GM06990 (cell line): ENCODE measurements at regions not wholly inside any gene's neighbourhood (a gene's known extent, or its start where the extent isn't known, plus 50 kb on each side); places are given as distances from the start of the nearest gene placed in this dataset.

Source experiments
- DNase-seq: peaks from one replicate; pipeline ENCODE4 v3.0.0-alpha.2; 2011; ENCODE audit not compliant: insufficient read length; ENCODE audit errors: extremely low read depth
- H3K27me3 ChIP-seq: replicated peaks from 2 replicates; pipeline ENCODE4 v1.6.0; 2011; ENCODE audit warnings: low read length; ENCODE audit not compliant: control insufficient read depth, insufficient read depth
- H3K36me3 ChIP-seq: 2 replicates; pipeline ENCODE4 v1.5.1; 2011; ENCODE audit warnings: low read length; ENCODE audit not compliant: control insufficient read depth, insufficient read depth
- H3K4me3 ChIP-seq: replicated peaks from 2 replicates; pipeline ENCODE4 v1.5.1; 2011; ENCODE audit warnings: low read depth, mild to moderate bottlenecking, control low read depth, low read length
- CTCF ChIP-seq: IDR thresholded peaks from 2 replicates; pipeline ENCODE4 v1.5.1; 2011; ENCODE audit warnings: low read length, control low read depth, mild to moderate bottlenecking, inconsistent platforms; ENCODE audit not compliant: insufficient read depth, poor library complexity, severe bottlenecking

GRCh38 chr2:47249157-47249900, 73.0 kb upstream of the CALM2 start:
- TF ChIP-seq CTCF, result no peak
- H3K27me3 ChIP-seq, result no peaks in the 10 kb centered on the region
- no peaks in the 10 kb centered on the region for H3K36me3 ChIP-seq
- no peak overlapping the region for H3K4me3 ChIP-seq
- DNase-seq, result no peak

GRCh38 chr2:47243596-47244323, 67.4 kb upstream of the CALM2 start:
- H3K4me3 ChIP-seq, result no peak overlapping the region
- no peak for DNase-seq
- peaks cover 2% of the 10 kb centered on the region for H3K27me3 ChIP-seq
- H3K36me3 ChIP-seq, result no peaks in the 10 kb centered on the region
- no peak for TF ChIP-seq CTCF

GRCh38 chr2:47241715-47242114, 65.4 kb upstream of the CALM2 start:
- peaks cover 2% of the 10 kb centered on the region for H3K27me3 ChIP-seq
- H3K4me3 ChIP-seq, result no peak overlapping the region

GRCh38 chr2:47239119-47239969, 63.0 kb upstream of the CALM2 start:
- no peak overlapping the region for H3K4me3 ChIP-seq
- H3K27me3 ChIP-seq, result peaks cover 2% of the 10 kb centered on the region
- no peak for TF ChIP-seq CTCF
- no peak for DNase-seq
- H3K36me3 ChIP-seq, result no peaks in the 10 kb centered on the region

More at GRCh38 chr2:47241715-47242114, 65.4 kb upstream of the CALM2 start:
- no peaks in the 10 kb centered on the region for H3K36me3 ChIP-seq
- DNase-seq, result no peak
- TF ChIP-seq CTCF, result no peak

- TF ChIP-seq CTCF, result no peak
- DNase-seq, result no peak
- Histone ChIP-seq H3K4me3 (no peak overlapping the region), H3K27me3 (peaks cover 2% of the 10 kb centered on the region), H3K36me3 (no peaks in the 10 kb centered on the region)
These were observed 62.3 kb upstream of the CALM2 start for GRCh38 chr2:47238638-47239037.
